Transverse colon (tissue), 3 donors: ENCODE measurements at regions not wholly inside any gene's neighbourhood (a gene's known extent, or its start where the extent isn't known, plus 50 kb on each side); places are given as distances from the start of the nearest gene placed in this dataset.

ENCODE experiments used
- CTCF ChIP-seq, 5 experiments: fragments of 200-600 bp in 3 of 5; fragments of 450-650 bp in 2 of 5; sonication (generic) in 3 of 5; IDR thresholded peaks; 1 replicate in 2 of 5; 2 replicates in 3 of 5; pipeline ENCODE4 v1.5.1; 2016 to 2017; ENCODE audit warnings: antibody characterized with exemption in 5 of 5, inconsistent platforms in 3 of 5, mild to moderate bottlenecking in 2 of 5, moderate library complexity in 1 of 5
- EP300 ChIP-seq: sonication (generic); formaldehyde crosslinking; IDR thresholded peaks from one replicate; pipeline ENCODE4 v1.6.1; 2017; ENCODE audit warnings: antibody characterized with exemption, low read depth
- POLR2A ChIP-seq: fragments of 450-650 bp; IDR thresholded peaks from one replicate; pipeline ENCODE4 v1.6.1; 2016; ENCODE audit warnings: antibody characterized with exemption, mild to moderate bottlenecking, moderate library complexity

DNA sequence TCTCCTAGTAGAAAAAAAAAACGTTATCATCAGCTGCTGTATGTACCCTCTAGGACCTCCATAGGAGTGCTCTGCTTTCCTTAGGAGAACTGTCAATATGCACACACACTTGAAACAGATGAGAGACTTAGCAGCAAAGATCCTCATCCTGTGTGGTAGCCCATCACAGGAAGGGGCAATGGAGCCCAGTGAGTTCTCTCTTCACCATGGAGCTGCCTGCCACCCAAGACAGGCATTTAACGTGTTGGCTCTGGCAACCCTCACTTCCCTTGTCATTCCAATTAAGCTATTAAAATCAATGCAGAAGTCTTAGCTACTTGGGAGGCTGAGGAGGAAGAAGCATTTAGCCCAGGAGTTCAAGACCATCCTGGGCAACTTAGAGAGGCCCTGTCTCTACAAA, 64.8 kb upstream of the PLEKHA5 start:
- TF ChIP-seq EP300 (no peak), CTCF (IDR thresholded peaks at IDR 0.05) (no peak), POLR2A (no peak)
